Posterior vena cava (tissue), 2 donors: ENCODE measurements at regions not wholly inside any gene's neighbourhood (a gene's known extent, or its start where the extent isn't known, plus 50 kb on each side); places are given as distances from the start of the nearest gene placed in this dataset.
A peak's percentile ranks its signal among the peaks of the same experiment; 100 is the strongest.

Source experiments
- DNase-seq: peaks from one replicate; pipeline ENCODE4 v3.0.0-alpha.2; 2020; ENCODE audit warnings: low spot score
- intact Hi-C, 2 donors: fragments of 100-400 bp; cut with DNase I; formaldehyde crosslinking; loops; one replicate each; pipeline versions ENCODE4 v1.14.1 to v1.14.2; 2022 to 2023
- donor health status: DM: yes; HTN: yes; CAD: no.
- donor health status: DM: yes; HTN: yes; CAD: no.

GRCh38 chr4:29521281-29521680 lies 1198.9 kb upstream of the PCDH7 start:
- DNase-seq: no peak
- intact Hi-C loops: no loop called here

DNA sequence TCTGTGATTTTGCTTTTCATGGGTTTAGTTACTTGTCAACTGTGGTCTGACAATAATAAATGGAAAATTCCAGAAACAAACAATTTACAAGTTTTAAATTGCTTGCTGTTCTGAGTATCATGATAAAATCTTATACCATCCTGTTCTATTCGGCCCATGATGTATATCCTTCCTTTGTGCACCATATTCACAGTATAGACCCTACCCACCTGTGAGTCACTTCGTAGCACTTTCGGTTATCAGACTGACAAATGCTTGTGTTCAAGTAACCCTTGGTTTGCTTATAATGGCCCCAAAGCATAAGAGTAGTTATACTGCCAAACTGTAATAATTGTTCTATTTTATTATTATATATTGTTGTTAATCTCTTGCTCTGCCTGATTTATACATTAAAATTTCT lies 1183.4 kb upstream of the PCDH7 start:
- DNase-seq: no peak
- intact Hi-C loops: no loop called here

DNA sequence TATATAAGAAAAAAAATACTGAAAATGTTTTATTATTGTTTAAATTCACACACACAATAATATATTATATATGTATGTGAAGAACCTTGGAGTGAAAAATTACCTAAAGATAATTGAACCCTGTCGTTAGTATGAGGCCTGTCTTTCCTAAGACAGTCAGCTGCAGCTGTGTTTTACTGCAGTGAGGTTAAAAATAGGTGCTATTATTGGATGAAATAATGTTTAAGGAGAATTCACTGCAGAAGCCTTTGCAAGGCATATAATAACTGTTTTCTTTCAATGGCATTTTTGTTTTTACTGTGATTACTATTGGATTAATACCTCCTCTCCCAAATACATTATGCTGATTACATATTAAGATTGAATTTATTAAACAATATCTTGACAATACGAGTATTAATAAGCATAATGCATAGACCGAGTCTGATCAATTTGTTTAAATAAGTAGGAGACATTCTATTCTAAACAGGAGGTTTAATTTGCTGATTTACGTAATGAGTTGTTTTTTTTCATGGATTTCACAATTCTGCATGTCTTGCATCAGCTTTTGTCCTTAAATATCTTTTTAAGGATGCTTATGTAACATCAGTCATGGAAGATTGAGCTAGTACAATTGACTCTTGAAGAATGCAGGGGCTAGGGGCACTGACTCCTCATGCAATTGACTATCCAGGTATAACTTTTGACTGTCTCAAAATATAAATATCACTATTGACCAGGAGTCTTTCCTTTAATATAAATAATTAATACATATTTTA lies 1181.1 kb upstream of the PCDH7 start:
- intact Hi-C loops: no loop called here

GRCh38 chr4:29540439-29541102 lies 1179.6 kb upstream of the PCDH7 start:
- DNase-seq: no peak
- intact Hi-C loops: no loop called here

More for the DNA sequence above, 1181.1 kb upstream of the PCDH7 start:
- no peak for DNase-seq

DNA sequence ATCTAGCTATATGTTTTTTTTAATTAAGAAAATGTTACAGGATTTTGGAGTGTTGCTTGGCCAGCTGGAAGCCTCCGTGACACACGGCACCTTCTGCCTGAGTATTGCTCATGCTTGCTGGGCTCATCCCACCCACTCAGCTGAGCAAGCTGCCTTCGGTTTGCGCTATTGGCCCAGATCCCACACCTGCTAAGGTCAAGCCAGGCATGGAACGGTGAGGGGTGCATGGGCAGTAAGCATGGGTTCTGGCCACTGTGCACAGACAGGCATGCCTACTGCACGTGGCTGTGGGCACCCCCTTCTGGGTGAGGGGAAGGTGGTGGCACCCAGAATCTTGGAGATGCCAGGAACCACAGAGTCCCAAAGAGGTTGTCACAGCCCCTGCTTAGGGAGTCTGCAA lies 1178.4 kb upstream of the PCDH7 start:
- intact Hi-C loops: no loop called here
- DNase-seq: peak; percentile 59

- no peak for DNase-seq
- intact Hi-C loops: no loop called here
Observed at GRCh38 chr4:29549342-29549741, 1170.8 kb upstream of the PCDH7 start.

DNA sequence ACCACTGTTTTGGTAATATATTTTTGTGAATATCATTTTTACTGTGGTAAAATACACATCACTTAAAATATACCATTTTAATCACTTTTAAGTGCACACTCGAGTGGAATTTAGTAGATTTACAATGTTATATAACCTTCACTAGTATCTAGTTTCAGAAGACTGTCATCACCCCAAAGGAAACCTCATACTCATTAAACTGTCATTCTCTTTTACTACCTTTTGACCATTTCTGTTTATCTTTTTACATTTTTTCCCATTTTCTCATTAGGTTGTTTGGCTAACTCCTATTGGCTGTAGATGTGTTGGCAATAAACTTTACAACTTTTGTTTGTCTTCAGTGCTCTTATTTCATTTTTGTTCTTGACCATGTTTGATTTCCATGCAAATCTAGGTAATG lies 1168.3 kb upstream of the PCDH7 start:
- intact Hi-C loops: no loop called here
- no peak for DNase-seq

DNA sequence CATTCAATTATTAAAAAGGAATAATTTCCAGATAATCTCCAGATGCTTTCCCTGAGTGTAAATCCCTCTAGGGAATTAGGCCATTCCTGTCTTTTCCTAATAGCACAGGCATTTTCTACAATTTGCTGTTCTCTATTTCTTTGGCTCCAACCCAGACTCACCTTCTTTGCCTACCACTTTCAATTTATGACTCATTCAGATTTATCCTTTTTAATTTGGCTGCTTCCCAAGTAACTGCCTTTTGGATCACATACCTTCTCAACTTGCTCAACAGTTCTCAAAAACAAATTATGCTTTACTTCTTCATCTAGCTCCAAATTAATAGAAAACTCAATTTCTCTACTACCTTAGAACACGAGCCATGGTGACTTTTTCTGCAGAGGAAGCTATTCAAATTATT lies 1166.3 kb upstream of the PCDH7 start:
- intact Hi-C loops: no loop called here
- DNase-seq: no peak

- DNase-seq: no peak
- intact Hi-C loops: no loop called here
Observed at GRCh38 chr4:29558789-29559188, 1161.4 kb upstream of the PCDH7 start.

GRCh38 chr4:29559286-29559685 lies 1160.9 kb upstream of the PCDH7 start:
- intact Hi-C loops: no loop called here

DNA sequence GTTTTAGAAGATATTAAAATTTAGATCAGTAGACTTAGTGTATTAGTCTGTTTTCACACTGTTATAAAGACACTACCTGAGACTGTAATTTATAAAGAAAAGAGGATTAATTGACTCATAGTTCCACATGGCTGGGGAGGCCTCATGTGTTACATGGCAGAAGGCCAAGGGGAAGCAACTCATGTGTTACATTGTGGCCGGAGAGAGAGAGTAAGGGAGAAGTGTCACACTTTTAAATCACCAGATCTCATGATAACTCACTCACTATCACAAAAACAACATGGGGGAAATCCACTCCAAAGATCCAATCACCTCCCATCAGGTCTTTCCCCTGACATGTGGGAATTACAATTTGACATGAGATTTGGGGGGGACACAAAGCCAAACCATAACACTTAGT lies 1159.7 kb upstream of the PCDH7 start:
- intact Hi-C loops: no loop called here
- no peak for DNase-seq

More at GRCh38 chr4:29559286-29559685, 1160.9 kb upstream of the PCDH7 start:
- DNase-seq: no peak

DNA sequence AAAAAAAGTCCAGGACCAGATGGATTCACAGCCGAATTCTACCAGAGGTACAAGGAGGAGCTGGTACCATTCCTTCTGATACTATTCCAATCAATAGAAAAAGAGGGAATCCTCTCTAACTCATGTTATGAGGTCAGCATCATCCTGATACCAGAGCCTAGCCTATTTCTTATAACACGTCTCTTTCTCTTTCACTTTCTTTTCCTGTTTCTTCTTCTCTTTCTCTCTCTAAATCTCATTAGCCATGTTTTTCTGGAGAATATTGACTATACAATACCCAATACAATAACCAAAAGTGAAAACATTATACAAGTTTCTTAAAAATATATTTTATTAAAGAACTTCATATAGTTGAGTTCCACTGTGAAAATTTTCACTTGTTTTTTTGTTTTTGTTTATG lies 1154.9 kb upstream of the PCDH7 start:
- DNase-seq: no peak
- intact Hi-C loops: no loop called here

- no peak for DNase-seq
- intact Hi-C loops: no loop called here
Observed at GRCh38 chr4:29566371-29566770, 1153.8 kb upstream of the PCDH7 start.

DNA sequence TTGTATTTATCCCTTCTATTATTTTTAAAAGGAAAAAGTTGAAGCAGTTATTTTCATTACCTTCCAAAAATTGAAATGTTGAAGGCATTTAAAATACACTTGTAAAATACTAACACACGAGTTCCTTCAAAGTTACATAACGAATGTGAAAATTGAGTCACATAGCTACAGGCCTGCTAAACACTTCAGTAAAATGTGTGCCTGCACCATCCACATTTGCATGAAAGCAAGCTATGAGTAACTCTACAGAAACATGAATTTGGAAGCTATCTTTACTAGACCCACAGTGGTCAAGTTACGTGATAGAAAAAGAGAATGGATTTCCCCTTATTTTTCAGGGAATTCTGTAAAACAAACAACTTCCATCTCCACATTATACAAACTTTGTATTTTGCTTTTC lies 1148.8 kb upstream of the PCDH7 start:
- intact Hi-C loops: no loop called here
- DNase-seq: no peak

- intact Hi-C loops: no loop called here
- DNase-seq: no peak
Observed at GRCh38 chr4:29578329-29578728, 1141.8 kb upstream of the PCDH7 start.

DNA sequence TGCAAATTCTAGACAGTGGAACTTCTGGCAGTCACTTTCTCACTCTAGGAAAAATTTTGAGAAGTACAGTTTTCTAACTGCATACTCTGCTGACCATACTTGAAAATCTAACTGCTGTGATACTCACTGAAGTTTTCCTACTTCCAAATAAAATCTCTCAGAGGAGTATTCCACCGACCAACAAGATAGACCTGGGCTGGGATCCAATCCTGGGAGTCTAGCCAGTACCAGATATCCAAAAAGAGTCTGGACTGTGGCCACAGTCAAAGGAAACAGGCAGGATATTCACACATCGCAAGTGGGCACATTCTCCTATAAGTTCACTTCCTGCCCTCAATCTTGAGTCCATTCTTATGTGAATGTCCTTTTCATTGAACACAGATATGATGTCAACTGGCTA lies 1138.7 kb upstream of the PCDH7 start:
- intact Hi-C loops: no loop called here
- DNase-seq: no peak

- intact Hi-C loops: no loop called here
Observed at GRCh38 chr4:29588617-29589016, 1131.6 kb upstream of the PCDH7 start.

GRCh38 chr4:29596228-29596627 lies 1123.9 kb upstream of the PCDH7 start:
- no peak for DNase-seq
- intact Hi-C loops: no loop called here

More at GRCh38 chr4:29588617-29589016, 1131.6 kb upstream of the PCDH7 start:
- no peak for DNase-seq

DNA sequence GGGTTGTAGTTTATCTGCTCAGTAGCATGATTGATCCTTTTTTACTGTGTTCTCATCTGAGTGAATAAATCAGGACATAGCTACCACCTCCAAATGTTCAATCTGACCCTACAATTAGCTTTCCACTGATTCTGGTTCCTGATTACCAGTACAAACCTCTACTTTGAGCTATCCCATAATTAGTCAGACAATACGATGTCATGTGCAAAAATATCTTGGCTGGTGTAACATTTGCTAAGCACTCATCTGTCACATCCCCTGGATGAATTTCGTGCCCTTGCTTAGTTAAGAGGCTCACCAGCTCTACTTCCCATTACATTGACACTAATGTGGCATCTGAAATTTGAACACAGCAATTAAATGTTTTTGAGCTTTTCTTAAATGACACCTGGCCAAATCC lies 1101.0 kb upstream of the PCDH7 start:
- intact Hi-C loops: no loop called here
- no peak for DNase-seq

- no peak for DNase-seq
- intact Hi-C loops: no loop called here
Observed at GRCh38 chr4:29632199-29632598, 1088.0 kb upstream of the PCDH7 start.

- intact Hi-C loops: no loop called here
- no peak for DNase-seq
Observed at GRCh38 chr4:29636961-29637360, 1083.2 kb upstream of the PCDH7 start.
